Adipocyte (in vitro differentiated cells): ENCODE measurements at regions not wholly inside any gene's neighbourhood (a gene's known extent, or its start where the extent isn't known, plus 50 kb on each side); places are given as distances from the start of the nearest gene placed in this dataset.

Source experiments
- DNase-seq: peaks from one replicate; pipeline ENCODE4 v3.0.0-alpha.2; 2015; ENCODE audit warnings: low read depth
- H3K27me3 ChIP-seq: replicated peaks from 2 replicates; pipeline ENCODE4 v1.7.0; 2013; ENCODE audit warnings: mild to moderate bottlenecking, low read length, moderate library complexity; ENCODE audit not compliant: control insufficient read depth, insufficient read depth
- H3K36me3 ChIP-seq: 2 replicates; pipeline ENCODE4 v1.7.0; 2013; ENCODE audit warnings: low read length, mild to moderate bottlenecking, moderate library complexity; ENCODE audit not compliant: control insufficient read depth, insufficient read depth, severe bottlenecking
- H3K4me1 ChIP-seq: 2 replicates; pipeline ENCODE4 v1.7.0; 2013; ENCODE audit warnings: mild to moderate bottlenecking, low read length, moderate library complexity; ENCODE audit not compliant: control insufficient read depth, insufficient read depth
- H3K4me3 ChIP-seq: 2 replicates; pipeline ENCODE4 v1.7.0; 2013; ENCODE audit warnings: mild to moderate bottlenecking, low read length, moderate library complexity
- H3K9ac ChIP-seq: 2 replicates; pipeline ENCODE4 v1.7.0; 2013; ENCODE audit warnings: mild to moderate bottlenecking, low read length, moderate library complexity
- H3K9me3 ChIP-seq: 2 replicates; pipeline ENCODE4 v1.7.0; 2013; ENCODE audit warnings: mild to moderate bottlenecking, low read length, moderate library complexity; ENCODE audit not compliant: control insufficient read depth

DNA sequence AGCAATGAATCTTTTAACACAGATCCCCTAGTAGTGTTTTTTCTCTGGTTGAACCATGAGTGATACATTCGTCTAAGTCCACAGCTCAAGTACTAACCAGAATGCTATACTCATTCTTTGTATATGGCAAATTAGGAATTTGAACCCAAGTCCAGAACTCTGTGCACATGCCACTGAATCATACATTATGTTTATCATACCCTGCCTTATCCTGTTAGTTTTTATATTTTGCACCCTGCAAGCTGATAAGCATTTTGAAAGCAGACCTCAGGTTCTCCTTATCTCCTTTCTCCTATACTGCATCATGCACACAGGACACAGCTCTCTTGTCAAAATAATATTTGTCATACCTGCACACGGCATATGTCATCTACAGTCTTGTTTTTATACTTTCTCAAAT is 54.6 kb upstream of the ELL2 start:
- Histone ChIP-seq H3K9ac (no peak overlapping the region), H3K4me1 (peaks cover 5% of the 10 kb centered on the region), H3K9me3 (no peaks in the 10 kb centered on the region), H3K4me3 (no peak overlapping the region), H3K27me3 (no peaks in the 10 kb centered on the region), H3K36me3 (no peaks in the 10 kb centered on the region)
- DNase-seq, result no peak

DNA sequence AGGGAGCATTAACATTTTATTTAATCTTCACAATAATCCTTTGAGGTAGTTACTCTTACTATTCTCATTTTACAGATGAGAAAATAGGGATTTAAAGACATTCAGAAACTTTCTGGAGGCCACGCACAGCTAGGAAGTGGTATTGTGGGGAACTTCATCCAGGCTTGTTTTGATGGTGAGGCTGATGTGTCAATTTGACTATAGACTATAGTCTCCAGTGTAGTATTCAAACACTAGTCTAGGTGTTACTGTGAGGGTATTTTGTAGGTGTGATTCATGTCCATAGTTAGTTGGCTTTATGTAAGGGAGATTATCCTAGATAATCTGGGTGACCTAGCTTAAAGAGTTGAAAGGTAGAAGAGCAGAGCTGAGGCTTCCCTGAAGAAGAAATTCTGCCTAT is 54.1 kb upstream of the ELL2 start:
- H3K9me3 ChIP-seq, result no peaks in the 10 kb centered on the region
- H3K27me3 ChIP-seq, result no peaks in the 10 kb centered on the region
- H3K4me1 ChIP-seq, result peaks cover 5% of the 10 kb centered on the region
- H3K9ac ChIP-seq, result no peak overlapping the region
- no peaks in the 10 kb centered on the region for H3K36me3 ChIP-seq
- no peak overlapping the region for H3K4me3 ChIP-seq
- no peak for DNase-seq

DNA sequence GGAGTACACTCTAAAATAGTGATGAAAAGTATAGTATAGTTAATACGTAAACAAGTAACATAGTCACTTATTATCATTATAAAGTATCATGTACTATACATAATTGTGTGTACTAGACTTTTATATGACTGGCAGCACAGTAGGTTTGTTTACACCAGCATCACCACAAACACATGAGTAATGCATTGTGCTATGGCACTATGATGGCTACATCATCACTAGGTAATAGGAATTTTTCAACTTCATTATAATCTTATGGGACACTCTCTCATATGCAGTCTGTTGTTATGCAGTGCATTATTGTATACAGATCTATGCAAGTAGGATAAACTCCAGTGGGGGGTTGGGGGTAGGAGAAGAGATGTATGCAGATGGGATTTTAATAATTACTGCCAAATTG is 52.7 kb upstream of the ELL2 start:
- peaks cover 5% of the 10 kb centered on the region for H3K4me1 ChIP-seq
- no peak overlapping the region for H3K4me3 ChIP-seq
- no peak overlapping the region for H3K9ac ChIP-seq
- no peaks in the 10 kb centered on the region for H3K9me3 ChIP-seq
- H3K36me3 ChIP-seq, result no peaks in the 10 kb centered on the region
- no peak for DNase-seq
- H3K27me3 ChIP-seq, result no peaks in the 10 kb centered on the region

DNA sequence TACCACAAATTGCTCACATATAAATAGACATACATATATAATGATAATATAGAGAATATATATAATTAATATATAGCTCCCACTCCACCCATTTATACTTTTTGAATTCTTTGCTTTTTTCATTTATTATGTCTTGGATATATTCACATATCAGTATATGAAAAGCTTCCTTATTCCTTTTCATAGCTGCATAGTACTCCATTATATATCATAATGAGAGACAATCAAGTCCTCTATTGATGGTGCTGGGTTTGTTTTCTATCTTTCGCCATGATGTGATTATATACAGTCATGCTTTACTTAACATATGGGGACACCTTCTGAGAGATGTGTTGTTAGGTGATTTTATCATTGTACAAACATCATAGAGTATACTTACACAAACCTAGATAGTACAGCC is 51.6 kb upstream of the ELL2 start:
- Histone ChIP-seq H3K9me3 (no peaks in the 10 kb centered on the region), H3K9ac (no peak overlapping the region), H3K36me3 (no peaks in the 10 kb centered on the region), H3K4me1 (peaks cover 5% of the 10 kb centered on the region), H3K4me3 (no peak overlapping the region), H3K27me3 (no peaks in the 10 kb centered on the region)
- no peak for DNase-seq

DNA sequence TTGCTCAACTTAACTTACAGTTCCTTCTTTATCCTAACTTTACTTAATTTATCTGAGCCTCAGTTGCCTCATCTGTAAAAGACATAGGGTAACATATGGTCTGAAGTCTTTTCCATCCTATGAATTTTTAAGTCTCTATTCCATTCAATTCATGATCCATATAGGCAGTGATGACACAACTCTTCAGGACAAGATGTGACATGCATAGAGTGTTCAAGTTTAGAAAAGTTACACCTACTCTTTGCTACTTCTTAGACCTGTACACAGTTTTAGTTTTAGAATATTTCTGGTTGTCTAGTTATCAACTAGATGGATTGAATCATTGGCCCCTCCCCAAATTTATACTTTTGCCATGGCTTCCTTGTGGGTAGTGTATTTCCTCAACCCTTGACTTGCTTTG is 50.7 kb upstream of the ELL2 start:
- DNase-seq, result no peak
- Histone ChIP-seq H3K4me3 (no peak overlapping the region), H3K27me3 (no peaks in the 10 kb centered on the region), H3K9me3 (no peaks in the 10 kb centered on the region), H3K9ac (no peak overlapping the region), H3K36me3 (no peaks in the 10 kb centered on the region), H3K4me1 (no peaks in the 10 kb centered on the region)
